ENCODE measurements at regions not wholly inside any gene's neighbourhood (a gene's known extent, or its start where the extent isn't known, plus 50 kb on each side); places are given as distances from the start of the nearest gene placed in this dataset.

- no peak overlapping the region for H3K4me3 ChIP-seq
- ATAC-seq (ENCODE audit: insufficient read depth, low FRiP score) = no peak
- H3K9me3 ChIP-seq (ENCODE audit: control insufficient read depth in 4 of 4, insufficient read depth in 3 of 4, low read length in 3 of 4) = no peaks in the 10 kb centered on the region
- no peak overlapping the region for H3K27ac ChIP-seq (ENCODE audit: low read depth in 1 of 2, low read length in 1 of 2)
- DNase-seq = no peak
- peaks cover 0 to 32% (median 0%) of the 10 kb centered on the region in 5 donors for H3K4me1 ChIP-seq (ENCODE audit: control insufficient read depth in 5 of 5, insufficient read depth in 5 of 5, low read length in 5 of 5)
- H3K9ac ChIP-seq (ENCODE audit: insufficient read depth in 1 of 2, low read length in 2 of 2) = no peak overlapping the region
- TF ChIP-seq, protein P1, sequence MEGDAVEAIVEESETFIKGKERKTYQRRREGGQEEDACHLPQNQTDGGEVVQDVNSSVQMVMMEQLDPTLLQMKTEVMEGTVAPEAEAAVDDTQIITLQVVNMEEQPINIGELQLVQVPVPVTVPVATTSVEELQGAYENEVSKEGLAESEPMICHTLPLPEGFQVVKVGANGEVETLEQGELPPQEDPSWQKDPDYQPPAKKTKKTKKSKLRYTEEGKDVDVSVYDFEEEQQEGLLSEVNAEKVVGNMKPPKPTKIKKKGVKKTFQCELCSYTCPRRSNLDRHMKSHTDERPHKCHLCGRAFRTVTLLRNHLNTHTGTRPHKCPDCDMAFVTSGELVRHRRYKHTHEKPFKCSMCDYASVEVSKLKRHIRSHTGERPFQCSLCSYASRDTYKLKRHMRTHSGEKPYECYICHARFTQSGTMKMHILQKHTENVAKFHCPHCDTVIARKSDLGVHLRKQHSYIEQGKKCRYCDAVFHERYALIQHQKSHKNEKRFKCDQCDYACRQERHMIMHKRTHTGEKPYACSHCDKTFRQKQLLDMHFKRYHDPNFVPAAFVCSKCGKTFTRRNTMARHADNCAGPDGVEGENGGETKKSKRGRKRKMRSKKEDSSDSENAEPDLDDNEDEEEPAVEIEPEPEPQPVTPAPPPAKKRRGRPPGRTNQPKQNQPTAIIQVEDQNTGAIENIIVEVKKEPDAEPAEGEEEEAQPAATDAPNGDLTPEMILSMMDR (IDR thresholded peaks at IDR 0.05; ENCODE audit: control extremely low read depth, extremely low read depth) = no peak
- 76 to 86% methylated on average over 1 of the region's 1 CpG for WGBS, 2 donors
- no peaks in the 10 kb centered on the region for H3K36me3 ChIP-seq (ENCODE audit: control insufficient read depth in 4 of 4, insufficient read depth in 4 of 4, low read length in 4 of 4)
- H3K27me3 ChIP-seq (ENCODE audit: control insufficient read depth in 3 of 3, insufficient read depth in 3 of 3, low read length in 2 of 3) = no peaks in the 10 kb centered on the region
Observed at GRCh38 chr3:191624299-191624698, 163.3 kb downstream of the PYDC2 start.

GRCh38 chr3:191627064-191627463, 166.1 kb downstream of the PYDC2 start:
- peak; percentile 18 to 50 (median 46) for DNase-seq
- no peak for ATAC-seq (ENCODE audit: insufficient read depth, low FRiP score)
- TF ChIP-seq, protein P1 (IDR thresholded peaks at IDR 0.05; ENCODE audit: control extremely low read depth, extremely low read depth) = no peak

DNA sequence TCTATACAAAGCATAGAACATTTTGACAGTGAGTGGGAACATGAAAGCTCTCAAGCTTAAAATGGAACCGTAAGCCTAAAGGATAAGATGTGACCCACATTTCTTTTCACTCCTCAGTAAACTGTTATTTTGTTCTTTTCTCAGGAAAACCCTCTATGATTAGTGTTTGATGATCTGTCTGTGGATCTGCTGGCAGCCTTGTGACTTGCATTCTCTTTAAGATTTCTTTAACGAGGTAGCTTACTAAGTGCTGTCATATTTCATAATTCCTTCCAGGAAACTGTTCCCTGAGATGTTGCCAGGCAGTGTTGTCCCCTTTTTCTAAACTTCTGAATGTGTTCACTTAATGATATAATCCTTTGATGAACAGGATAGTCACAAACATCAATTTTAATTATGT, 167.6 kb downstream of the PYDC2 start:
- Histone ChIP-seq H3K9me3 (ENCODE audit: control insufficient read depth in 4 of 4, insufficient read depth in 3 of 4, low read length in 3 of 4) (no peaks in the 10 kb centered on the region), H3K27me3 (ENCODE audit: control insufficient read depth in 3 of 3, insufficient read depth in 3 of 3, low read length in 2 of 3) (peaks cover 0 to 2% (median 0%) of the 10 kb centered on the region in 3 donors), H3K4me1 (ENCODE audit: control insufficient read depth in 5 of 5, insufficient read depth in 5 of 5, low read length in 5 of 5) (peaks cover 0 to 32% (median 0%) of the 10 kb centered on the region in 5 donors), H3K4me3 (no peak overlapping the region), H3K36me3 (ENCODE audit: control insufficient read depth in 4 of 4, insufficient read depth in 4 of 4, low read length in 4 of 4) (no peaks in the 10 kb centered on the region), H3K9ac (ENCODE audit: insufficient read depth in 1 of 2, low read length in 2 of 2) (no peak overlapping the region), H3K27ac (ENCODE audit: low read depth in 1 of 2, low read length in 1 of 2) (no peak overlapping the region)
- ATAC-seq (ENCODE audit: insufficient read depth, low FRiP score) (no peak), DNase-seq (peak; percentile 62 to 94 (median 93))
- WGBS, 2 donors = 41 to 46% methylated on average over 2 of the region's 2 CpGs
- TF ChIP-seq, protein P1 (IDR thresholded peaks at IDR 0.05; ENCODE audit: control extremely low read depth, extremely low read depth) = no peak

More at GRCh38 chr3:191627064-191627463, 166.1 kb downstream of the PYDC2 start:
- Histone ChIP-seq H3K27me3 (ENCODE audit: control insufficient read depth in 3 of 3, insufficient read depth in 3 of 3, low read length in 2 of 3) (peaks cover 0 to 2% (median 0%) of the 10 kb centered on the region in 3 donors), H3K9me3 (ENCODE audit: control insufficient read depth in 4 of 4, insufficient read depth in 3 of 4, low read length in 3 of 4) (no peaks in the 10 kb centered on the region), H3K4me1 (ENCODE audit: control insufficient read depth in 5 of 5, insufficient read depth in 5 of 5, low read length in 5 of 5) (peaks cover 0 to 32% (median 0%) of the 10 kb centered on the region in 5 donors), H3K4me3 (no peak overlapping the region), H3K9ac (ENCODE audit: insufficient read depth in 1 of 2, low read length in 2 of 2) (no peak overlapping the region), H3K27ac (ENCODE audit: low read depth in 1 of 2, low read length in 1 of 2) (no peak overlapping the region), H3K36me3 (ENCODE audit: control insufficient read depth in 4 of 4, insufficient read depth in 4 of 4, low read length in 4 of 4) (no peaks in the 10 kb centered on the region)
- WGBS, 2 donors = 39 to 44% methylated on average over 8 of the region's 8 CpGs

DNA sequence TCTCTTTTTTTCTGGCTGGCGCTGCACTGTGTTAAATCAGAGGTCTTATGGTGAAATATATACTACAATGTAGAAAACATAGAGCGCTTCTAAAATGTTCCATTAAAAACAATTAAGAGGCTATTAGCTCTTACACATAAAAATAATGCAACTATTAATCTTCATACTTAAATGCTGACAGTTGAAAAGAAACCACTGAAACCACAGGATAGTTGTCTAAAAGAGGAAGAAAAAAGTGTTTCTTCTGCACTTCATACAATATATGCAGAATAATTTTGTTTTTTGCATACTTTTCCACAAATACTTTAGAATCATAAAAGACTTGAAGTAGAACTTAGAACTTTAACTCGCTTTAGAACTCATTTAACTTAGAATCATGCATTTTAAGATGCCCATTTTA, 170.5 kb downstream of the PYDC2 start:
- WGBS, 2 donors = 75 to 87% methylated on average over 3 of the region's 3 CpGs
- no peaks in the 10 kb centered on the region for H3K36me3 ChIP-seq (ENCODE audit: control insufficient read depth in 4 of 4, insufficient read depth in 4 of 4, low read length in 4 of 4)
- no peak overlapping the region for H3K4me3 ChIP-seq
- TF ChIP-seq, protein P1 (IDR thresholded peaks at IDR 0.05; ENCODE audit: control extremely low read depth, extremely low read depth) = no peak
- no peak overlapping the region for H3K9ac ChIP-seq (ENCODE audit: insufficient read depth in 1 of 2, low read length in 2 of 2)
- no peak for ATAC-seq (ENCODE audit: insufficient read depth, low FRiP score)
- no peak overlapping the region for H3K27ac ChIP-seq (ENCODE audit: low read depth in 1 of 2, low read length in 1 of 2)
- no peak for DNase-seq
- H3K4me1 ChIP-seq (ENCODE audit: control insufficient read depth in 5 of 5, insufficient read depth in 5 of 5, low read length in 5 of 5) = peaks cover 0 to 27% (median 0%) of the 10 kb centered on the region in 5 donors
- H3K9me3 ChIP-seq (ENCODE audit: control insufficient read depth in 4 of 4, insufficient read depth in 3 of 4, low read length in 3 of 4) = no peaks in the 10 kb centered on the region
- H3K27me3 ChIP-seq (ENCODE audit: control insufficient read depth in 3 of 3, insufficient read depth in 3 of 3, low read length in 2 of 3) = peaks cover 0 to 6% (median 0%) of the 10 kb centered on the region in 3 donors
